Bone marrow (tissue), 2 donors: ENCODE measurements at regions not wholly inside any gene's neighbourhood (a gene's known extent, or its start where the extent isn't known, plus 50 kb on each side); places are given as distances from the start of the nearest gene placed in this dataset.
"Not testable (repeated sequence)": the region's sequence is repeated elsewhere in the genome, so short reads cannot be mapped to it uniquely, and the experiment has no call there.

Experiments used
- DNase-seq, 2 donors: peaks; one replicate each; lab custom pipeline; 2025; lab: John Stamatoyannopoulos, UW

- DNase-seq = no peak
Observed at GRCh38 chr2:120498576-120499394, 152.8 kb downstream of the INHBB start.

- DNase-seq = no peak
Observed at GRCh38 chr2:120499784-120500495, 154.0 kb downstream of the INHBB start.

- DNase-seq = no peak
Observed at GRCh38 chr2:120501591-120501990, 155.7 kb downstream of the INHBB start.

GRCh38 chr2:120502357-120502756, 156.4 kb downstream of the INHBB start:
- DNase-seq = no peak

- DNase-seq = no peak
Observed at GRCh38 chr2:120502761-120503160, 156.8 kb downstream of the INHBB start.

- DNase-seq = no peak
Observed at GRCh38 chr2:120503206-120503792, 157.4 kb downstream of the INHBB start.

- DNase-seq = no peak
Observed at GRCh38 chr2:120503793-120504571, 158.0 kb downstream of the INHBB start.

- no peak for DNase-seq
Observed at GRCh38 chr2:120504936-120505705, 159.2 kb downstream of the INHBB start.

- DNase-seq = no peak
Observed at GRCh38 chr2:120508567-120509041, 162.7 kb downstream of the INHBB start.

- DNase-seq = no peak
Observed at GRCh38 chr2:120509213-120509815, 163.4 kb downstream of the INHBB start.

GRCh38 chr2:120509991-120510735, 164.2 kb downstream of the INHBB start:
- DNase-seq = no peak

- no peak for DNase-seq
Observed at GRCh38 chr2:120510751-120511395, 164.9 kb downstream of the INHBB start.

GRCh38 chr2:120511536-120511935, 165.6 kb downstream of the INHBB start:
- DNase-seq = no peak

- no peak for DNase-seq
Observed at GRCh38 chr2:120511947-120512710, 166.2 kb downstream of the INHBB start.

GRCh38 chr2:120513776-120514357, 167.9 kb downstream of the INHBB start:
- no peak for DNase-seq

GRCh38 chr2:120514521-120514920, 168.6 kb downstream of the INHBB start:
- no peak for DNase-seq

- not testable (repeated sequence) for DNase-seq
Observed at GRCh38 chr2:120515066-120515758, 169.3 kb downstream of the INHBB start.
